ENCODE measurements at regions not wholly inside any gene's neighbourhood (a gene's known extent, or its start where the extent isn't known, plus 50 kb on each side); places are given as distances from the start of the nearest gene placed in this dataset.

DNA sequence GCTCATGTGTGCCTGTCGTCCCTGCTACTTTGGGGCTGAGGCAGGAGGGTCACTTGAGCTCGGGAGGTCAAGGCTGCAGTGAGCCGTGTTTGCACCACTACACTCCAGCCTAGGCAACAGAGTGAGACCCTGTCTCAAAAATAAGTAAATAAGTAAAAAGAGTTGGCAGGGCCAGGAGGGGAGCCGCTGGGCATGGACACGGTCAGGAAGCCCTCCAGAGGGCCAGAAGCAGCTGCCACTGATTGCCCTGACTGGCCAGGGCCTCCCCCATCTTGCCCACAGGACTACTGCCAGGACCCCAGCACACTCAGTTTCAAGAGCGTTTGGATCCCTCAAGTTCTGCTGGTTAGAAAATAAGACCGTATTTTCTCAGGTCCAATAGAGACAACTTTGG is 112.2 kb upstream of the IPO9 start:
- no peak for TF ChIP-seq IKZF1 (conservative IDR thresholded peaks at IDR 0.05)
- TF ChIP-seq MAX (IDR thresholded peaks at IDR 0.05; ENCODE audit: low read depth, low read length): no peak
- no peak for TF ChIP-seq EZH2 (IDR thresholded peaks at IDR 0.05; ENCODE audit: borderline replicate concordance, control insufficient read depth, low read depth, low read length)
- TF ChIP-seq MYC (IDR thresholded peaks at IDR 0.05; ENCODE audit: insufficient read depth, insufficient read length, insufficient replicate concordance, low read length, severe bottlenecking): no peak
- TF ChIP-seq, protein P1, sequence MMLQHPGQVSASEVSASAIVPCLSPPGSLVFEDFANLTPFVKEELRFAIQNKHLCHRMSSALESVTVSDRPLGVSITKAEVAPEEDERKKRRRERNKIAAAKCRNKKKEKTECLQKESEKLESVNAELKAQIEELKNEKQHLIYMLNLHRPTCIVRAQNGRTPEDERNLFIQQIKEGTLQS (IDR thresholded peaks at IDR 0.05; ENCODE audit: borderline replicate concordance, extremely low read depth, low read depth, low read length): no peak
- TF ChIP-seq POLR2A (IDR thresholded peaks at IDR 0.05; ENCODE audit: low read depth, low read length): no peak
- TF ChIP-seq FOS (IDR thresholded peaks at IDR 0.05; ENCODE audit: borderline replicate concordance, extremely low read depth, insufficient read length): no peak
- no peak for TF ChIP-seq CTCF (IDR thresholded peaks at IDR 0.05 in 2 of 3, conservative IDR thresholded peaks at IDR 0.05 in 1 of 3; ENCODE audit: control insufficient read depth in 2 of 3, extremely low read depth in 1 of 3, insufficient read depth in 1 of 3, low read depth in 3 of 3, low read length in 3 of 3)
- TF ChIP-seq SRF (IDR thresholded peaks at IDR 0.05; ENCODE audit: low read depth in 2 of 2, low read length in 2 of 2): no peak
- no peak for TF ChIP-seq RFX5 (IDR thresholded peaks at IDR 0.05; ENCODE audit: low read depth, low read length)

All from GM12878 (cell line).